BE2C (cell line): ENCODE measurements at regions not wholly inside any gene's neighbourhood (a gene's known extent, or its start where the extent isn't known, plus 50 kb on each side); places are given as distances from the start of the nearest gene placed in this dataset.
"Not testable (repeated sequence)": the region's sequence is repeated elsewhere in the genome, so short reads cannot be mapped to it uniquely, and the experiment has no call there.

Experiments used
- DNase-seq: peaks from one replicate; pipeline ENCODE4 v3.0.0-alpha.2; 2020
- H3K27me3 ChIP-seq: fragments of 250-450 bp; sonication (Bioruptor Pico); 2 replicates; pipeline ENCODE4 v1.5.1; 2020; ENCODE audit warnings: mild to moderate bottlenecking
- H3K36me3 ChIP-seq: fragments of 250-450 bp; sonication (Bioruptor Pico); 2 replicates; pipeline ENCODE4 v1.5.1; 2020; ENCODE audit warnings: mild to moderate bottlenecking
- H3K4me1 ChIP-seq: fragments of 250-450 bp; sonication (Bioruptor Pico); 2 replicates; pipeline ENCODE4 v1.5.1; 2020
- H3K4me3 ChIP-seq: 2 replicates; pipeline ENCODE4 v1.5.1; 2011; ENCODE audit warnings: low read depth, low read length
- H3K9me3 ChIP-seq: fragments of 250-450 bp; sonication (Bioruptor Pico); 2 replicates; pipeline ENCODE4 v1.5.1; 2020
- CTCF ChIP-seq: IDR thresholded peaks from 2 replicates; pipeline ENCODE4 v1.5.1; 2012; ENCODE audit warnings: mild to moderate bottlenecking, low read depth, low read length

- TF ChIP-seq CTCF = no peak
- Histone ChIP-seq H3K4me3 (no peak overlapping the region), H3K36me3 (no peaks in the 10 kb centered on the region), H3K27me3 (no peaks in the 10 kb centered on the region), H3K4me1 (no peaks in the 10 kb centered on the region), H3K9me3 (no peaks in the 10 kb centered on the region; the same call in none of the 2 replicates)
- DNase-seq = no peak
These were observed 226.8 kb downstream of the AASDHPPT start for GRCh38 chr11:106304274-106304673.

GRCh38 chr11:106305458-106305857 lies 228.0 kb downstream of the AASDHPPT start:
- Histone ChIP-seq H3K4me1 (no peaks in the 10 kb centered on the region), H3K27me3 (no peaks in the 10 kb centered on the region), H3K4me3 (no peak overlapping the region), H3K36me3 (no peaks in the 10 kb centered on the region), H3K9me3 (no peaks in the 10 kb centered on the region; the same call in none of the 2 replicates)
- TF ChIP-seq CTCF = no peak
- DNase-seq = no peak

GRCh38 chr11:106306942-106307341 lies 229.5 kb downstream of the AASDHPPT start:
- no peaks in the 10 kb centered on the region for H3K36me3 ChIP-seq
- no peaks in the 10 kb centered on the region for H3K4me1 ChIP-seq
- no peak overlapping the region for H3K4me3 ChIP-seq
- H3K9me3 ChIP-seq = no peaks in the 10 kb centered on the region; the same call in none of the 2 replicates
- H3K27me3 ChIP-seq = no peaks in the 10 kb centered on the region
- no peak for TF ChIP-seq CTCF
- DNase-seq = no peak

GRCh38 chr11:106309070-106309684 lies 231.7 kb downstream of the AASDHPPT start:
- no peak for TF ChIP-seq CTCF
- DNase-seq = no peak
- Histone ChIP-seq H3K4me1 (no peaks in the 10 kb centered on the region), H3K36me3 (no peaks in the 10 kb centered on the region), H3K4me3 (no peak overlapping the region), H3K27me3 (no peaks in the 10 kb centered on the region), H3K9me3 (no peaks in the 10 kb centered on the region)

GRCh38 chr11:106311531-106312230 lies 234.2 kb downstream of the AASDHPPT start:
- Histone ChIP-seq H3K9me3 (no peaks in the 10 kb centered on the region), H3K36me3 (no peaks in the 10 kb centered on the region), H3K4me3 (no peak overlapping the region), H3K4me1 (no peaks in the 10 kb centered on the region), H3K27me3 (no peaks in the 10 kb centered on the region)
- DNase-seq = no peak
- TF ChIP-seq CTCF = no peak

GRCh38 chr11:106317208-106317773 lies 239.8 kb downstream of the AASDHPPT start:
- DNase-seq, H3K27me3 ChIP-seq, H3K36me3 ChIP-seq, H3K9me3 ChIP-seq, H3K4me3 ChIP-seq, H3K4me1 ChIP-seq: not testable (repeated sequence)
